ENCODE measurements at regions not wholly inside any gene's neighbourhood (a gene's known extent, or its start where the extent isn't known, plus 50 kb on each side); places are given as distances from the start of the nearest gene placed in this dataset.

DNA sequence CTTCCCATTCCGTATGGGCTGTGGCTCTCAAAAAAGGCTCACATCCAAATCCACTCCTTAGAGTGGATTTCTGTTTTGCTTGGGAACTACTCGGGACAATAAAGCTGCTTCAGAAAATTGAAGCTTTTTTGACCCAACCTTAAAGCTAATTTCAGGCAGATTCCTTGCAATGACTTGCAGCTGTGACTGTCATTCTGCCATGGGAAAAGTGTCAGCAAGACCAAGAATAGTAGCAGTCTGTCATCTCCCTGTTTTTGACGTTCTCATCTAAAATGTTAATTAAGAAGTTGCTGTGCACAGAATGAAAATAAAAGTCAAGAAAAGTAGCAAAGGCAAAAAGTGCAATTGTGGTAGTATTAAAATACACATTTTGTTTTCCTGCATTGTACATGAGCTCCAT, 304.7 kb downstream of the COG6 start:
- POLR2A ChIA-PET = no interaction called here
- no peaks in the 10 kb centered on the region for H3K9me3 ChIP-seq (ENCODE audit: control insufficient read depth, insufficient read depth, low read depth, low read length)
- H3K4me3 ChIP-seq (ENCODE audit: low read depth, low read length) = no peak overlapping the region
- H3K4me1 ChIP-seq (ENCODE audit: control insufficient read depth, insufficient read depth, low read length) = no peaks in the 10 kb centered on the region
- no peaks in the 10 kb centered on the region for H3K36me3 ChIP-seq (ENCODE audit: control insufficient read depth in 2 of 2, insufficient read depth in 1 of 2, low read length in 2 of 2)
- CTCF ChIA-PET = interaction anchor here (1.2 kb wide), 1 partner anchor 17 kb away, joined by 4 read pairs; no protein-coding TSS in a partner anchor
- no peak overlapping the region for H3K27ac ChIP-seq (ENCODE audit: extremely low read depth, low read depth, low read length)
- TF ChIP-seq ZNF175 (tag by site-specific recombination; IDR thresholded peaks at IDR 0.05) (no peak), YY2 (tag by site-specific recombination; IDR thresholded peaks at IDR 0.05) (no peak), ZNF670 (tag by site-specific recombination; IDR thresholded peaks at IDR 0.05; ENCODE audit: low read depth) (no peak), ZNF677 (tag by site-specific recombination; IDR thresholded peaks at IDR 0.05) (no peak), YY1 (tag by site-specific recombination; IDR thresholded peaks at IDR 0.05) (no peak)
- TF ChIP-seq, protein P1, sequence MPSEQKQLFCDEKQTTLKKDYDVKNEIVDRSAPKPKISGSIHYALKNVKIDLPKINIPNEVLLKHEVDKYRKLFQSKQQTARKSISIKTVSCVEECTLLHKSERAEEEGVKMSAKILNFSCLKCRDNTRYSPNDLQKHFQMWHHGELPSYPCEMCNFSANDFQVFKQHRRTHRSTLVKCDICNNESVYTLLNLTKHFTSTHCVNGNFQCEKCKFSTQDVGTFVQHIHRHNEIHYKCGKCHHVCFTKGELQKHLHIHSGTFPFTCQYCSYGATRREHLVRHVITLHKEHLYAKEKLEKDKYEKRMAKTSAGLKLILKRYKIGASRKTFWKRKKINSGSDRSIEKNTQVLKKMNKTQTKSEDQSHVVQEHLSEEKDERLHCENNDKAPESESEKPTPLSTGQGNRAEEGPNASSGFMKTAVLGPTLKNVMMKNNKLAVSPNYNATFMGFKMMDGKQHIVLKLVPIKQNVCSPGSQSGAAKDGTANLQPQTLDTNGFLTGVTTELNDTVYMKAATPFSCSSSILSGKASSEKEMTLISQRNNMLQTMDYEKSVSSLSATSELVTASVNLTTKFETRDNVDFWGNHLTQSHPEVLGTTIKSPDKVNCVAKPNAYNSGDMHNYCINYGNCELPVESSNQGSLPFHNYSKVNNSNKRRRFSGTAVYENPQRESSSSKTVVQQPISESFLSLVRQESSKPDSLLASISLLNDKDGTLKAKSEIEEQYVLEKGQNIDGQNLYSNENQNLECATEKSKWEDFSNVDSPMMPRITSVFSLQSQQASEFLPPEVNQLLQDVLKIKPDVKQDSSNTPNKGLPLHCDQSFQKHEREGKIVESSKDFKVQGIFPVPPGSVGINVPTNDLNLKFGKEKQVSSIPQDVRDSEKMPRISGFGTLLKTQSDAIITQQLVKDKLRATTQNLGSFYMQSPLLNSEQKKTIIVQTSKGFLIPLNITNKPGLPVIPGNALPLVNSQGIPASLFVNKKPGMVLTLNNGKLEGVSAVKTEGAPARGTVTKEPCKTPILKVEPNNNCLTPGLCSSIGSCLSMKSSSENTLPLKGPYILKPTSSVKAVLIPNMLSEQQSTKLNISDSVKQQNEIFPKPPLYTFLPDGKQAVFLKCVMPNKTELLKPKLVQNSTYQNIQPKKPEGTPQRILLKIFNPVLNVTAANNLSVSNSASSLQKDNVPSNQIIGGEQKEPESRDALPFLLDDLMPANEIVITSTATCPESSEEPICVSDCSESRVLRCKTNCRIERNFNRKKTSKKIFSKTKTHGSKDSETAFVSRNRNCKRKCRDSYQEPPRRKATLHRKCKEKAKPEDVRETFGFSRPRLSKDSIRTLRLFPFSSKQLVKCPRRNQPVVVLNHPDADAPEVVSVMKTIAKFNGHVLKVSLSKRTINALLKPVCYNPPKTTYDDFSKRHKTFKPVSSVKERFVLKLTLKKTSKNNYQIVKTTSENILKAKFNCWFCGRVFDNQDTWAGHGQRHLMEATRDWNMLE (tag by site-specific recombination; conservative IDR thresholded peaks at IDR 0.05; ENCODE audit: low read depth) = no peak
- TF ChIP-seq, protein P2, sequence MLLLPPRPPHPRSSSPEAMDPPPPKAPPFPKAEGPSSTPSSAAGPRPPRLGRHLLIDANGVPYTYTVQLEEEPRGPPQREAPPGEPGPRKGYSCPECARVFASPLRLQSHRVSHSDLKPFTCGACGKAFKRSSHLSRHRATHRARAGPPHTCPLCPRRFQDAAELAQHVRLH (tag by site-specific recombination; IDR thresholded peaks at IDR 0.05) = no peak
- TF ChIP-seq, protein P3, sequence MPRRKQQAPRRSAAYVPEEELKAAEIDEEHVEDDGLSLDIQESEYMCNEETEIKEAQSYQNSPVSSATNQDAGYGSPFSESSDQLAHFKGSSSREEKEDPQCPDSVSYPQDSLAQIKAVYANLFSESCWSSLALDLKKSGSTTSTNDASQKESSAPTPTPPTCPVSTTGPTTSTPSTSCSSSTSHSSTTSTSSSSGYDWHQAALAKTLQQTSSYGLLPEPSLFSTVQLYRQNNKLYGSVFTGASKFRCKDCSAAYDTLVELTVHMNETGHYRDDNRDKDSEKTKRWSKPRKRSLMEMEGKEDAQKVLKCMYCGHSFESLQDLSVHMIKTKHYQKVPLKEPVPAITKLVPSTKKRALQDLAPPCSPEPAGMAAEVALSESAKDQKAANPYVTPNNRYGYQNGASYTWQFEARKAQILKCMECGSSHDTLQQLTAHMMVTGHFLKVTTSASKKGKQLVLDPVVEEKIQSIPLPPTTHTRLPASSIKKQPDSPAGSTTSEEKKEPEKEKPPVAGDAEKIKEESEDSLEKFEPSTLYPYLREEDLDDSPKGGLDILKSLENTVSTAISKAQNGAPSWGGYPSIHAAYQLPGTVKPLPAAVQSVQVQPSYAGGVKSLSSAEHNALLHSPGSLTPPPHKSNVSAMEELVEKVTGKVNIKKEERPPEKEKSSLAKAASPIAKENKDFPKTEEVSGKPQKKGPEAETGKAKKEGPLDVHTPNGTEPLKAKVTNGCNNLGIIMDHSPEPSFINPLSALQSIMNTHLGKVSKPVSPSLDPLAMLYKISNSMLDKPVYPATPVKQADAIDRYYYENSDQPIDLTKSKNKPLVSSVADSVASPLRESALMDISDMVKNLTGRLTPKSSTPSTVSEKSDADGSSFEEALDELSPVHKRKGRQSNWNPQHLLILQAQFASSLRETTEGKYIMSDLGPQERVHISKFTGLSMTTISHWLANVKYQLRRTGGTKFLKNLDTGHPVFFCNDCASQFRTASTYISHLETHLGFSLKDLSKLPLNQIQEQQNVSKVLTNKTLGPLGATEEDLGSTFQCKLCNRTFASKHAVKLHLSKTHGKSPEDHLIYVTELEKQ (tag by site-specific recombination; IDR thresholded peaks at IDR 0.05; ENCODE audit: borderline replicate concordance) = no peak
- TF ChIP-seq, protein P4, sequence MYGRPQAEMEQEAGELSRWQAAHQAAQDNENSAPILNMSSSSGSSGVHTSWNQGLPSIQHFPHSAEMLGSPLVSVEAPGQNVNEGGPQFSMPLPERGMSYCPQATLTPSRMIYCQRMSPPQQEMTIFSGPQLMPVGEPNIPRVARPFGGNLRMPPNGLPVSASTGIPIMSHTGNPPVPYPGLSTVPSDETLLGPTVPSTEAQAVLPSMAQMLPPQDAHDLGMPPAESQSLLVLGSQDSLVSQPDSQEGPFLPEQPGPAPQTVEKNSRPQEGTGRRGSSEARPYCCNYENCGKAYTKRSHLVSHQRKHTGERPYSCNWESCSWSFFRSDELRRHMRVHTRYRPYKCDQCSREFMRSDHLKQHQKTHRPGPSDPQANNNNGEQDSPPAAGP (tag by site-specific recombination; IDR thresholded peaks at IDR 0.05) = no peak
- TF ChIP-seq, protein P5, sequence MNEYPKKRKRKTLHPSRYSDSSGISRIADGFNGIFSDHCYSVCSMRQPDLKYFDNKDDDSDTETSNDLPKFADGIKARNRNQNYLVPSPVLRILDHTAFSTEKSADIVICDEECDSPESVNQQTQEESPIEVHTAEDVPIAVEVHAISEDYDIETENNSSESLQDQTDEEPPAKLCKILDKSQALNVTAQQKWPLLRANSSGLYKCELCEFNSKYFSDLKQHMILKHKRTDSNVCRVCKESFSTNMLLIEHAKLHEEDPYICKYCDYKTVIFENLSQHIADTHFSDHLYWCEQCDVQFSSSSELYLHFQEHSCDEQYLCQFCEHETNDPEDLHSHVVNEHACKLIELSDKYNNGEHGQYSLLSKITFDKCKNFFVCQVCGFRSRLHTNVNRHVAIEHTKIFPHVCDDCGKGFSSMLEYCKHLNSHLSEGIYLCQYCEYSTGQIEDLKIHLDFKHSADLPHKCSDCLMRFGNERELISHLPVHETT (tag by site-specific recombination; IDR thresholded peaks at IDR 0.05) = no peak
- TF ChIP-seq, protein P6, sequence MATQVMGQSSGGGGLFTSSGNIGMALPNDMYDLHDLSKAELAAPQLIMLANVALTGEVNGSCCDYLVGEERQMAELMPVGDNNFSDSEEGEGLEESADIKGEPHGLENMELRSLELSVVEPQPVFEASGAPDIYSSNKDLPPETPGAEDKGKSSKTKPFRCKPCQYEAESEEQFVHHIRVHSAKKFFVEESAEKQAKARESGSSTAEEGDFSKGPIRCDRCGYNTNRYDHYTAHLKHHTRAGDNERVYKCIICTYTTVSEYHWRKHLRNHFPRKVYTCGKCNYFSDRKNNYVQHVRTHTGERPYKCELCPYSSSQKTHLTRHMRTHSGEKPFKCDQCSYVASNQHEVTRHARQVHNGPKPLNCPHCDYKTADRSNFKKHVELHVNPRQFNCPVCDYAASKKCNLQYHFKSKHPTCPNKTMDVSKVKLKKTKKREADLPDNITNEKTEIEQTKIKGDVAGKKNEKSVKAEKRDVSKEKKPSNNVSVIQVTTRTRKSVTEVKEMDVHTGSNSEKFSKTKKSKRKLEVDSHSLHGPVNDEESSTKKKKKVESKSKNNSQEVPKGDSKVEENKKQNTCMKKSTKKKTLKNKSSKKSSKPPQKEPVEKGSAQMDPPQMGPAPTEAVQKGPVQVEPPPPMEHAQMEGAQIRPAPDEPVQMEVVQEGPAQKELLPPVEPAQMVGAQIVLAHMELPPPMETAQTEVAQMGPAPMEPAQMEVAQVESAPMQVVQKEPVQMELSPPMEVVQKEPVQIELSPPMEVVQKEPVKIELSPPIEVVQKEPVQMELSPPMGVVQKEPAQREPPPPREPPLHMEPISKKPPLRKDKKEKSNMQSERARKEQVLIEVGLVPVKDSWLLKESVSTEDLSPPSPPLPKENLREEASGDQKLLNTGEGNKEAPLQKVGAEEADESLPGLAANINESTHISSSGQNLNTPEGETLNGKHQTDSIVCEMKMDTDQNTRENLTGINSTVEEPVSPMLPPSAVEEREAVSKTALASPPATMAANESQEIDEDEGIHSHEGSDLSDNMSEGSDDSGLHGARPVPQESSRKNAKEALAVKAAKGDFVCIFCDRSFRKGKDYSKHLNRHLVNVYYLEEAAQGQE (tag by site-specific recombination; IDR thresholded peaks at IDR 0.05) = no peak
- TF ChIP-seq, protein P7, sequence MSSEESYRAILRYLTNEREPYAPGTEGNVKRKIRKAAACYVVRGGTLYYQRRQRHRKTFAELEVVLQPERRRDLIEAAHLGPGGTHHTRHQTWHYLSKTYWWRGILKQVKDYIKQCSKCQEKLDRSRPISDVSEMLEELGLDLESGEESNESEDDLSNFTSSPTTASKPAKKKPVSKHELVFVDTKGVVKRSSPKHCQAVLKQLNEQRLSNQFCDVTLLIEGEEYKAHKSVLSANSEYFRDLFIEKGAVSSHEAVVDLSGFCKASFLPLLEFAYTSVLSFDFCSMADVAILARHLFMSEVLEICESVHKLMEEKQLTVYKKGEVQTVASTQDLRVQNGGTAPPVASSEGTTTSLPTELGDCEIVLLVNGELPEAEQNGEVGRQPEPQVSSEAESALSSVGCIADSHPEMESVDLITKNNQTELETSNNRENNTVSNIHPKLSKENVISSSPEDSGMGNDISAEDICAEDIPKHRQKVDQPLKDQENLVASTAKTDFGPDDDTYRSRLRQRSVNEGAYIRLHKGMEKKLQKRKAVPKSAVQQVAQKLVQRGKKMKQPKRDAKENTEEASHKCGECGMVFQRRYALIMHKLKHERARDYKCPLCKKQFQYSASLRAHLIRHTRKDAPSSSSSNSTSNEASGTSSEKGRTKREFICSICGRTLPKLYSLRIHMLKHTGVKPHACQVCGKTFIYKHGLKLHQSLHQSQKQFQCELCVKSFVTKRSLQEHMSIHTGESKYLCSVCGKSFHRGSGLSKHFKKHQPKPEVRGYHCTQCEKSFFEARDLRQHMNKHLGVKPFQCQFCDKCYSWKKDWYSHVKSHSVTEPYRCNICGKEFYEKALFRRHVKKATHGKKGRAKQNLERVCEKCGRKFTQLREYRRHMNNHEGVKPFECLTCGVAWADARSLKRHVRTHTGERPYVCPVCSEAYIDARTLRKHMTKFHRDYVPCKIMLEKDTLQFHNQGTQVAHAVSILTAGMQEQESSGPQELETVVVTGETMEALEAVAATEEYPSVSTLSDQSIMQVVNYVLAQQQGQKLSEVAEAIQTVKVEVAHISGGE (tag by site-specific recombination; conservative IDR thresholded peaks at IDR 0.05; ENCODE audit: low read depth) = no peak
